ENCODE measurements at regions not wholly inside any gene's neighbourhood (a gene's known extent, or its start where the extent isn't known, plus 50 kb on each side); places are given as distances from the start of the nearest gene placed in this dataset.

- Histone ChIP-seq H3K14ac (ENCODE audit: low read length) (no peak overlapping the region), H3K36me3 (ENCODE audit: control insufficient read depth in 1 of 2, insufficient read depth in 2 of 2, low read length in 2 of 2) (no peaks in the 10 kb centered on the region), H3K79me1 (ENCODE audit: low read length) (no peaks in the 10 kb centered on the region), H2AK5ac (ENCODE audit: low read length) (no peak overlapping the region), H3K18ac (ENCODE audit: low read length) (no peak overlapping the region), H3K4me3 (ENCODE audit: low read depth, low read length) (no peak overlapping the region), H3K27me3 (ENCODE audit: insufficient read depth, low read length) (no peaks in the 10 kb centered on the region), H2BK5ac (ENCODE audit: low read depth, low read length, poor library complexity) (no peak overlapping the region), H3K23ac (ENCODE audit: low read length) (no peak overlapping the region), H3K27ac (ENCODE audit: low read depth, low read length) (no peak overlapping the region), H3K4ac (ENCODE audit: low read depth, low read length) (no peak overlapping the region), H3K79me2 (ENCODE audit: control insufficient read depth, insufficient read depth, low read length, poor library complexity) (no peaks in the 10 kb centered on the region), H3K9me3 (ENCODE audit: insufficient read depth, low read depth, low read length) (no peaks in the 10 kb centered on the region), H2AFZ (ENCODE audit: insufficient read depth, low read length, poor library complexity) (no peak overlapping the region), H4K12ac (ENCODE audit: low read depth, low read length) (no peak overlapping the region), H2BK120ac (ENCODE audit: insufficient read depth, low read length, poor library complexity) (no peak overlapping the region), H2BK12ac (ENCODE audit: low read length) (no peak overlapping the region), H4K91ac (ENCODE audit: low read depth, low read length) (no peak overlapping the region), H4K8ac (ENCODE audit: low read depth, low read length) (no peak overlapping the region), H3K9ac (ENCODE audit: low read length) (no peak overlapping the region), H3K4me2 (ENCODE audit: low read length) (no peak overlapping the region), H3K4me1 (ENCODE audit: control insufficient read depth in 1 of 2, insufficient read depth in 2 of 2, low read length in 2 of 2) (no peaks in the 10 kb centered on the region)
- no CpG with 5 or more reads among the region's 6 CpGs for WGBS (ENCODE audit: extremely low coverage, insufficient coverage, insufficient read length)
- DNase-seq, result no peak
Measured at GRCh38 chr5:175236176-175236575, 207.8 kb downstream of the DRD1 start.

- H4K12ac ChIP-seq (ENCODE audit: low read depth, low read length), result no peak overlapping the region
- no CpG with 5 or more reads among the region's 9 CpGs for WGBS (ENCODE audit: extremely low coverage, insufficient coverage, insufficient read length)
Measured at GRCh38 chr5:175235251-175235960, 208.6 kb downstream of the DRD1 start.

GRCh38 chr5:175230299-175230698 is 213.7 kb downstream of the DRD1 start:
- H3K36me3 ChIP-seq (ENCODE audit: control insufficient read depth in 1 of 2, insufficient read depth in 2 of 2, low read length in 2 of 2), result no peaks in the 10 kb centered on the region
- no peak overlapping the region for H2AFZ ChIP-seq (ENCODE audit: insufficient read depth, low read length, poor library complexity)
- no peak overlapping the region for H3K18ac ChIP-seq (ENCODE audit: low read length)
- H3K79me1 ChIP-seq (ENCODE audit: low read length), result no peaks in the 10 kb centered on the region
- no peak overlapping the region for H3K4me3 ChIP-seq (ENCODE audit: low read depth, low read length)
- H4K12ac ChIP-seq (ENCODE audit: low read depth, low read length), result no peak overlapping the region
- H3K23ac ChIP-seq (ENCODE audit: low read length), result no peak overlapping the region
- no peak overlapping the region for H3K14ac ChIP-seq (ENCODE audit: low read length)
- no CpG with 5 or more reads among the region's 7 CpGs for WGBS (ENCODE audit: extremely low coverage, insufficient coverage, insufficient read length)
- no peak overlapping the region for H3K4me2 ChIP-seq (ENCODE audit: low read length)
- H3K79me2 ChIP-seq (ENCODE audit: control insufficient read depth, insufficient read depth, low read length, poor library complexity), result no peaks in the 10 kb centered on the region
- H2AK5ac ChIP-seq (ENCODE audit: low read length), result no peak overlapping the region
- H4K91ac ChIP-seq (ENCODE audit: low read depth, low read length), result no peak overlapping the region
- no peak overlapping the region for H3K27ac ChIP-seq (ENCODE audit: low read depth, low read length)
- no peaks in the 10 kb centered on the region for H3K27me3 ChIP-seq (ENCODE audit: insufficient read depth, low read length)
- no peak overlapping the region for H2BK12ac ChIP-seq (ENCODE audit: low read length)
- no peak for DNase-seq
- no peak overlapping the region for H2BK5ac ChIP-seq (ENCODE audit: low read depth, low read length, poor library complexity)
- H3K4ac ChIP-seq (ENCODE audit: low read depth, low read length), result no peak overlapping the region
- no peaks in the 10 kb centered on the region for H3K9me3 ChIP-seq (ENCODE audit: insufficient read depth, low read depth, low read length)
- no peak overlapping the region for H4K8ac ChIP-seq (ENCODE audit: low read depth, low read length)
- no peaks in the 10 kb centered on the region for H3K4me1 ChIP-seq (ENCODE audit: control insufficient read depth in 1 of 2, insufficient read depth in 2 of 2, low read length in 2 of 2)
- no peak overlapping the region for H2BK120ac ChIP-seq (ENCODE audit: insufficient read depth, low read length, poor library complexity)
- no peak overlapping the region for H3K9ac ChIP-seq (ENCODE audit: low read length)

More at GRCh38 chr5:175235251-175235960, 208.6 kb downstream of the DRD1 start:
- no peaks in the 10 kb centered on the region for H3K4me1 ChIP-seq (ENCODE audit: control insufficient read depth in 1 of 2, insufficient read depth in 2 of 2, low read length in 2 of 2)
- no peak overlapping the region for H2AK5ac ChIP-seq (ENCODE audit: low read length)
- H3K9ac ChIP-seq (ENCODE audit: low read length), result no peak overlapping the region
- H3K4ac ChIP-seq (ENCODE audit: low read depth, low read length), result no peak overlapping the region
- H3K4me3 ChIP-seq (ENCODE audit: low read depth, low read length), result no peak overlapping the region
- no peak overlapping the region for H3K14ac ChIP-seq (ENCODE audit: low read length)
- H3K23ac ChIP-seq (ENCODE audit: low read length), result no peak overlapping the region
- H3K27ac ChIP-seq (ENCODE audit: low read depth, low read length), result no peak overlapping the region
- H2BK120ac ChIP-seq (ENCODE audit: insufficient read depth, low read length, poor library complexity), result no peak overlapping the region
- H3K18ac ChIP-seq (ENCODE audit: low read length), result no peak overlapping the region
- H3K27me3 ChIP-seq (ENCODE audit: insufficient read depth, low read length), result no peaks in the 10 kb centered on the region
- H3K79me2 ChIP-seq (ENCODE audit: control insufficient read depth, insufficient read depth, low read length, poor library complexity), result no peaks in the 10 kb centered on the region
- H3K9me3 ChIP-seq (ENCODE audit: insufficient read depth, low read depth, low read length), result no peaks in the 10 kb centered on the region
- H4K91ac ChIP-seq (ENCODE audit: low read depth, low read length), result no peak overlapping the region
- no peaks in the 10 kb centered on the region for H3K79me1 ChIP-seq (ENCODE audit: low read length)
- H2BK5ac ChIP-seq (ENCODE audit: low read depth, low read length, poor library complexity), result no peak overlapping the region
- H2AFZ ChIP-seq (ENCODE audit: insufficient read depth, low read length, poor library complexity), result no peak overlapping the region
- no peak for DNase-seq
- H4K8ac ChIP-seq (ENCODE audit: low read depth, low read length), result no peak overlapping the region
- H2BK12ac ChIP-seq (ENCODE audit: low read length), result no peak overlapping the region
- H3K4me2 ChIP-seq (ENCODE audit: low read length), result no peak overlapping the region
- no peaks in the 10 kb centered on the region for H3K36me3 ChIP-seq (ENCODE audit: control insufficient read depth in 1 of 2, insufficient read depth in 2 of 2, low read length in 2 of 2)

DNA sequence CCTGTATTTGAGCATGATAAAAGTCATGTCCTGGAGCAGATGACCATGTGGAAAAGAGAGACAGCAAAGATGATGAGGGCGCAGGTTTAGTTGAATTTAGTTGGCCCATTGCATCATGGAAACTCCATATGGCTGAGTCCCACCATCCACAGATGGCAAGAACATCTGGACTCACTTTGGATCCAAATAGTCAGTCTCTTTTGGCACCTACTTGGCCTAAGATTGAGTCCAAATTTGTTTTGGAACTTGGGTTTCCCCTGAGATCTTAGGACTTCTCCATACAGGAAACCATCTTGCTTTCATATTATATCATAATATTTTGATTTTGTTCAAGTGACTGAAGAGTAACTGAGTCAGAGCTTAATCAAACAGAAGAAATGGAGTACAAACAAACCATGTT is 217.5 kb downstream of the DRD1 start:
- Histone ChIP-seq H3K4ac (ENCODE audit: low read depth, low read length) (no peak overlapping the region), H3K79me1 (ENCODE audit: low read length) (no peaks in the 10 kb centered on the region), H2BK5ac (ENCODE audit: low read depth, low read length, poor library complexity) (no peak overlapping the region), H3K4me1 (ENCODE audit: control insufficient read depth in 1 of 2, insufficient read depth in 2 of 2, low read length in 2 of 2) (no peaks in the 10 kb centered on the region), H2AK5ac (ENCODE audit: low read length) (no peak overlapping the region), H2BK12ac (ENCODE audit: low read length) (no peak overlapping the region), H3K36me3 (ENCODE audit: control insufficient read depth in 1 of 2, insufficient read depth in 2 of 2, low read length in 2 of 2) (no peaks in the 10 kb centered on the region), H3K27me3 (ENCODE audit: insufficient read depth, low read length) (no peaks in the 10 kb centered on the region), H3K14ac (ENCODE audit: low read length) (no peak overlapping the region), H3K79me2 (ENCODE audit: control insufficient read depth, insufficient read depth, low read length, poor library complexity) (no peaks in the 10 kb centered on the region), H3K4me2 (ENCODE audit: low read length) (no peak overlapping the region), H3K27ac (ENCODE audit: low read depth, low read length) (no peak overlapping the region), H3K4me3 (ENCODE audit: low read depth, low read length) (no peak overlapping the region), H2AFZ (ENCODE audit: insufficient read depth, low read length, poor library complexity) (no peak overlapping the region), H3K23ac (ENCODE audit: low read length) (no peak overlapping the region), H2BK120ac (ENCODE audit: insufficient read depth, low read length, poor library complexity) (no peak overlapping the region), H3K18ac (ENCODE audit: low read length) (no peak overlapping the region), H4K12ac (ENCODE audit: low read depth, low read length) (no peak overlapping the region), H4K8ac (ENCODE audit: low read depth, low read length) (no peak overlapping the region), H3K9ac (ENCODE audit: low read length) (no peak overlapping the region), H3K9me3 (ENCODE audit: insufficient read depth, low read depth, low read length) (no peaks in the 10 kb centered on the region), H4K91ac (ENCODE audit: low read depth, low read length) (no peak overlapping the region)
- no CpG with 5 or more reads among the region's 1 CpG for WGBS (ENCODE audit: extremely low coverage, insufficient coverage, insufficient read length)
- DNase-seq, result no peak
